EL (cell line): ENCODE measurements at regions not wholly inside any gene's neighbourhood (a gene's known extent, or its start where the extent isn't known, plus 50 kb on each side); places are given as distances from the start of the nearest gene placed in this dataset.
A peak's percentile ranks its signal among the peaks of the same experiment; 100 is the strongest.

Experiments
- DNase-seq: peaks from one replicate; pipeline ENCODE4 v3.0.0-alpha.2; 2016

DNA sequence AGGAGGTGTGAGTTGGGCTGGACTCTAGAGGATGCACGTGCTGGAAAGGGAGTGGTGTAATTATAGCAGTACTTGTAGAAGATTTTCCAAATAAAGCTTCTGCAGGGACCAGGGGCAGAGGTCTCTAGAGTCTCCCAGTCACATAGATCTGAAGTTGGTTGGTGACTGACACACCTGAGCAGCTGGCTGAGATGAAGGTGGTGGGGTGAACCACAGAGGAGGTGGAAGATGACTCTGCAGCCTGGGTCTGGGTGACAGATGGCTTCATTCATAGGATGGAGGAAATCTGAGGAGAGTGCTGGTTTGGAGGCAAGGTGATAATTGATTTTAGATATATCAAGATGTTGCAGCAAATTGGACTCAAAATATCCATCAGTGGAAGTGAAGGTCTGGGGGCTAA is 178.9 kb upstream of the IVNS1ABP start:
- no peak for DNase-seq

DNA sequence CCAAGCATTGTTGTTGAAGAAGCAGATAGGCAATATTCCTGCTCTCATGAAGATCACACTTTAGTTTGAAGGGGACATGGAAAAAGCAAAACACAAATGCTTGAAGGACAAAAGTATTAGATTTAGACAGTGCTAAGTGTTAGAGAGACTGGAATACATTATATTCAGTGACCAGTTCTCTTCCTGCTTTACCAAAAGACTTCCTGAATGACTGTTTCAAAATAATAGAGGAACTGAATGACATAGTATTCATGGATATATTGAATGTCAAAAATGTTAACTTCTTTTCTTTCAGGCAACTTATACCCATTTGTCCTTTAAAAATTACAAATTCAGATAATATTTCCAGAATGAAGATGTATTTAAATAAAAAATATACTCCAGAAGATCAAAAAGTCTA is 178.0 kb upstream of the IVNS1ABP start:
- no peak for DNase-seq

GRCh38 chr1:185492089-185492825 is 175.2 kb upstream of the IVNS1ABP start:
- DNase-seq: no peak

- DNase-seq: no peak
Measured at GRCh38 chr1:185491604-185492003, 174.6 kb upstream of the IVNS1ABP start.

DNA sequence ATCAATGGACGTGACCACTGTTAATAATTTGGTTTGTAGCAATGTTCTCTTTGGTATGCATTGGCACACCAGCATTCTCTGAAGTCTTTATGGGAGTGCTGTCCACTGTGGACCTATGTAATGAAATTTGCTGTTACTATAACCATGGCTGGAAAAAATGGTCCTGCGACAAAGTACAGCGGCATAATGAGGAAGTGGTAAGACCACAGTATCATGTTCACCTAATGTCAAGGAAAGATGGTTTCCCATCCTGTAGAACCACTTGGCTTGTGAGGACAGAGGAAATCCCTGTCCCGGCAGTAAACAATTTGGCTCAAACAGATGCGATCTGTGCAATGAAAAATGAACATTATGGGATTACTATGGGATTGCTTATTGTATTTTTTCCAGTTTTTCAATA is 173.9 kb upstream of the IVNS1ABP start:
- DNase-seq: no peak

DNA sequence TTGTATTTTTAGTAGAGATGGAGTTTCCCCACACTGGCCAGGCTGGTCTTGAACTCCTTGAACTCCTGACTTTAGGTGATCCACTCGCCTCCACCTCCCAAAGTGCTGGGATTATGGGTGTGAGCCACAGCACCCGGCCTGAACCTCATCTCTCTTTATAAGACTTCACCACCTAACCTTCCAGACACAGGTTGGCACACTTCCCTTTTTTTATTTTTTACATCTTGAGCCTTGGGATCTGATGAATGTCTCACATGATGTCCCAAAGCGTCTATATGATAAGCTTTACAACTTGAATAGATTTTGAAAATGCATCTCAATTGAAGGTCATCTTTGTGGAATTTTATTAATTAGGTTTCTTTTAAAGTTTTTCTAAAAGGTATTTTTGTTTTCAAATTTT is 172.4 kb upstream of the IVNS1ABP start:
- no peak for DNase-seq

- DNase-seq: no peak
Measured at GRCh38 chr1:185488808-185489207, 171.8 kb upstream of the IVNS1ABP start.

GRCh38 chr1:185487936-185488335 is 170.9 kb upstream of the IVNS1ABP start:
- DNase-seq: no peak

DNA sequence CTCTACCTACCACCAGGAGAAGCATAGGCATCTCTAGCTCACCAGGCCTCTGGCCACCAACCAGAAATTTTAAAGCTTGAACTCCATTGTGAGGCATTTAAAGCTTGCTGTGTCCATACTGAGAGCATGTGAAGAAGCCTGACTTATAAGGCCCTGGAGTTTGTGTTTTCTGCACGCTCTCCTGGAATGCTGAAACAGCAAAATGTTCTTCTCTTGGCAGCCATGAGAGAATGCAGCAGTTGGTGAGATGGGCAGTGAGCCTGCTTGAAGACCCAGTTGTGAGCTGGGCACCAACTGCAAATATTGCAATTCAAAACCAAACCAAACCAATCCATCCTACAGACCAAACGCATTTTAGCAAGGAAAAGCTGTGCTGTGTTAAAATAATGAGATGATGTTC is 170.0 kb upstream of the IVNS1ABP start:
- no peak for DNase-seq

- DNase-seq: no peak
Measured at GRCh38 chr1:185486346-185486745, 169.3 kb upstream of the IVNS1ABP start.

- DNase-seq: peak; percentile 74
Measured at GRCh38 chr1:185483664-185484450, 166.8 kb upstream of the IVNS1ABP start.

DNA sequence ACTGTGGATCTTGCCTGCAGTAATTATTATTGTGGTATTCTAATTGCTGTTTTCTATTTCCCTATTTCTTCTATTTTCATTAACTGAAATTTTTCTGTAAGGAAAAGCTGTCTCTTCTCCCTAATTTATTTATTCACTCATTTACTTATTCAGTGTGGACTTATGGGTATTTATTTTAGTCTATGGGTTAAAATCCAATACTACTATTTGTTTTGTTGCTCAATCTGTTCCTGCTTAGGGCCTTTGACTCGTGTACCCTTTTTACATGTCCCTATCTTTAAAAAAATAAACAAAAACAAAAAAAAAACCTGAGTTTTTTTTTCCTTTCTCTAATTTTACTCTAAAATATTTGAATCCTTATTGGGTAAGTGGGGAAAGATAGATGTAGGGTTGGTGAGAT is 166.2 kb upstream of the IVNS1ABP start:
- no peak for DNase-seq

DNA sequence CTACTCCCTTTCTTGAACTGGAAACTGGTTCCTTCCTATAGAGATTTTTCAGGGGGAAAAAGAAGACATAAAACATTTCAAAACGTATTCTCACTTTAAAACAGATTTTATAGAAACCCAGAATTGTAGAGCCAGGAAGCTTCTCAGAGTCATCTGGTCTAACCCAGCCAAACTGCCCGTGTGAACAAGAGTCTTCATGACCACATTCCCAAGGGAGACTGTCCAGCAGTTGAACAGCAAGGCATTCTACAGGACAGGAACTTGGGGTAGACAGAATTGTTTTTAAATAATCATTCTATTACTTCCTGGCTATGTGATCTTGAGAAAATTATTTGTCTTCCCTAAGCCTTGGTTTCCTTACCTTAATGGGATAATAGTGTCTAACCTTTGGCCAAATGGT is 163.5 kb upstream of the IVNS1ABP start:
- no peak for DNase-seq

DNA sequence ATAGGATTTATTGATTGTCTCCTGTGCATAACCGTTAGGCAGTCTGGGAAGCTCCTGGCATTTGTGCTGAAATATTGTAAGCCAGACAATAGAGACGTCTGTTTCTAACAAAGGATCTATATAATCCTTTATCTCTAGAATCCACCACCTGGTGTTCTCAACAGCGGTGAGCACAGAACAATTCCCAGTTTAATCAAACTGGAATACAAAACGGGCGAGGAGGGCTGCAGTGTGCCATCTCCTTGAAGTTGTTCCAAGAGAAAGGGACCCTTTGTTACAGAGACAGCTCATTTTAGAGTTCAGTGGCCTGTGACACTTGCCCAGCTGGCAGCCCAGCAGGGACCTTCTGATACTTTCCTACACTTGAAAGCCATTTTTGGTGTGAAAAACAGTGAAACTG is 162.8 kb upstream of the IVNS1ABP start:
- no peak for DNase-seq

GRCh38 chr1:185478877-185479276 is 161.8 kb upstream of the IVNS1ABP start:
- DNase-seq: no peak

GRCh38 chr1:185477638-185478580 is 160.9 kb upstream of the IVNS1ABP start:
- no peak for DNase-seq

- DNase-seq: no peak
Measured at GRCh38 chr1:185474440-185475149, 157.6 kb upstream of the IVNS1ABP start.

GRCh38 chr1:185473186-185473585 is 156.1 kb upstream of the IVNS1ABP start:
- DNase-seq: no peak

DNA sequence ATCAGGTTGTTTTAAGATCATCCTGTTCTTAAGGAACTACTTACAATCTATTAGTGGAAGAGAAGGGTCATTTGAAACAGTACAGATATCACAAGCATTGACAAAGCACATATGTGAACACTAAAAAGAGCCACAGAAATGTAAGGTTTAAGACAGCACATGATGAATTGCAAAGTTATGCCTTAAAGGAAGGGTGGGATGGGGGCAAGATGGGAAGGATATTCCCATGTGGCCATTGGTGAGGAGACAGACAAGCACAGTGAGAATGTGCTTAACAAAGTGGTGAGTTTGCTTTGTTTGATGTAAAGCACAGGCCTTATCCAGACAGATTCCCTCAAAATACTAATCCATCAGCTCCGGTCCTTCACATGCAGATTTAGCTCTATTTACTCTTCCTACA is 151.6 kb upstream of the IVNS1ABP start:
- DNase-seq: no peak

DNA sequence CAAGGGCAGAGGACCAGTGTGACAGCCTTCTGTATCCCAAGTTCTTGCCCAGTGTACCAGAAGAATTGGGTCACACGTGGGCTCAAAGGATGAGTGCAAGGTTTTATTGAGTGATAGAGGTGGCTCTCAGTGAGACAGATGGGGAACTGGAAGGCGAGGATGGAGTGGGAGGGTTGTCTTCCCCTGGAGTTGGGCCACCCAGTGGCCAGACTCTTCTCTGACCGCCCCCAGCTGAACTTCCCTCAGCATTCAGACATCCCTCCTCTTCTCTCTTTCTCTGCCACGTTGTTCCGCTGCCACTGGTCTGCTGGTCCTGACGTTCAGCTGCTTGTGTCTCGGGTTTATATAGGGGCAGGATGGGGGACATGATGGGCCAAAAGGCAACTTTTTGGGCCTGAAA is 150.1 kb upstream of the IVNS1ABP start:
- no peak for DNase-seq

GRCh38 chr1:185464777-185465176 is 147.7 kb upstream of the IVNS1ABP start:
- DNase-seq: no peak

GRCh38 chr1:185463433-185463832 is 146.4 kb upstream of the IVNS1ABP start:
- DNase-seq: no peak

- DNase-seq: no peak
Measured at GRCh38 chr1:185463011-185463410, 146.0 kb upstream of the IVNS1ABP start.
